Neural cell (in vitro differentiated cells): ENCODE measurements at regions not wholly inside any gene's neighbourhood (a gene's known extent, or its start where the extent isn't known, plus 50 kb on each side); places are given as distances from the start of the nearest gene placed in this dataset.

Experiments
- H2AFZ ChIP-seq: fragments of 200-600, 300-800 bp; sonication (generic), shearing (Covaris generic); 2 replicates; pipeline ENCODE4 v1.6.0; 2014; ENCODE audit warnings: low read depth, mild to moderate bottlenecking, antibody characterized with exemption, low read length, moderate library complexity
- H3F3A ChIP-seq: fragments of 200-600 bp; shearing (Covaris generic); 2 replicates; pipeline ENCODE4 v1.6.1; 2016; ENCODE audit warnings: mild to moderate bottlenecking, moderate library complexity, mixed read lengths, antibody characterized with exemption, low read length; ENCODE audit not compliant: insufficient read depth, poor library complexity, severe bottlenecking
- H3K27ac ChIP-seq: fragments of 200-600, 300-800 bp; sonication (generic), shearing (Covaris generic); 2 replicates; pipeline ENCODE4 v1.5.1; 2014; ENCODE audit warnings: mild to moderate bottlenecking, low read length, moderate library complexity
- H3K27me3 ChIP-seq: fragments of 300-800, 200-600 bp; sonication (generic), shearing (Covaris generic); 2 replicates; pipeline ENCODE4 v1.6.0; 2014; ENCODE audit warnings: mild to moderate bottlenecking, low read depth, low read length, moderate library complexity; ENCODE audit not compliant: insufficient read depth
- H3K36me3 ChIP-seq: fragments of 300-800, 200-600 bp; sonication (generic), shearing (Covaris generic); 2 replicates; pipeline ENCODE4 v1.5.1; 2014; ENCODE audit warnings: mild to moderate bottlenecking, antibody characterized with exemption, low read length, moderate library complexity; ENCODE audit not compliant: insufficient read depth
- H3K4me2 ChIP-seq: fragments of 300-800, 200-600 bp; sonication (generic), shearing (Covaris generic); 2 replicates; pipeline ENCODE4 v1.6.0; 2014; ENCODE audit warnings: mild to moderate bottlenecking, low read length
- H3K4me3 ChIP-seq: fragments of 300-800, 200-600 bp; sonication (generic), shearing (Covaris generic); 2 replicates; pipeline ENCODE4 v1.5.1; 2014; ENCODE audit warnings: mild to moderate bottlenecking, low read length, moderate library complexity
- H3K79me2 ChIP-seq: fragments of 200-600 bp; shearing (Covaris generic); replicated peaks from 2 replicates; pipeline ENCODE4 v1.6.0; 2014; ENCODE audit warnings: mild to moderate bottlenecking, low read length, moderate library complexity; ENCODE audit not compliant: insufficient read depth
- H3K9ac ChIP-seq: fragments of 300-800, 200-600 bp; sonication (generic), shearing (Covaris generic); 2 replicates; pipeline ENCODE4 v1.6.1; 2016; ENCODE audit warnings: mild to moderate bottlenecking, low read length, mixed read lengths
- H3K9me2 ChIP-seq: fragments of 200-600 bp; shearing (Covaris generic); 2 replicates; pipeline ENCODE4 v1.6.1; 2016; ENCODE audit warnings: mild to moderate bottlenecking, low read length, mixed read lengths; ENCODE audit not compliant: insufficient read depth
- H3K9me3 ChIP-seq: fragments of 200-600, 300-800 bp; sonication (generic), shearing (Covaris generic); 2 replicates; pipeline ENCODE4 v1.6.1; 2016; ENCODE audit warnings: mild to moderate bottlenecking, mixed run types, low read length, moderate library complexity, mixed read lengths
- H4K20me1 ChIP-seq: fragments of 200-600 bp; shearing (Covaris generic); 2 replicates; pipeline ENCODE4 v1.6.1; 2016; ENCODE audit warnings: mild to moderate bottlenecking, mixed run types; ENCODE audit not compliant: insufficient read depth
- EP300 ChIP-seq: fragments of 450-650 bp; conservative IDR thresholded peaks from 2 replicates; pipeline ENCODE4 v1.6.1; 2014; ENCODE audit warnings: antibody characterized with exemption, mild to moderate bottlenecking, moderate library complexity; ENCODE audit not compliant: poor library complexity, severe bottlenecking
- EZH2 ChIP-seq: fragments of 200-600, 300-800 bp; shearing (Covaris generic), sonication (generic); IDR thresholded peaks from 2 replicates; pipeline ENCODE4 v1.6.1; 2014; ENCODE audit warnings: antibody characterized with exemption, low read length, borderline replicate concordance, mild to moderate bottlenecking; ENCODE audit not compliant: insufficient read depth, poor library complexity, severe bottlenecking
- MXI1 ChIP-seq: fragments of 450-650 bp; conservative IDR thresholded peaks from 2 replicates; pipeline ENCODE4 v1.6.1; 2014; ENCODE audit warnings: antibody characterized with exemption, mild to moderate bottlenecking; ENCODE audit not compliant: poor library complexity, severe bottlenecking
- POLR2AphosphoS5 ChIP-seq: IDR thresholded peaks from 2 replicates; pipeline ENCODE4 v1.6.1; 2012
- RAD21 ChIP-seq: fragments of 450-650 bp; conservative IDR thresholded peaks from 2 replicates; pipeline ENCODE4 v1.6.1; 2014; ENCODE audit warnings: antibody characterized with exemption, mild to moderate bottlenecking, moderate library complexity
- REST ChIP-seq: IDR thresholded peaks from 2 replicates; pipeline ENCODE4 v1.6.1; 2012; ENCODE audit warnings: borderline replicate concordance
- SMC3 ChIP-seq: fragments of 450-650 bp; conservative IDR thresholded peaks from 2 replicates; pipeline ENCODE4 v1.6.1; 2014; ENCODE audit warnings: antibody characterized with exemption, mild to moderate bottlenecking, moderate library complexity; ENCODE audit not compliant: poor library complexity
- TAF1 ChIP-seq: IDR thresholded peaks from 2 replicates; pipeline ENCODE4 v1.6.1; 2012; ENCODE audit warnings: low read depth
- TF ChIP-seq, protein P1 (sequence below): fragments of 450-650 bp; IDR thresholded peaks from 2 replicates; pipeline ENCODE4 v1.5.1; 2014; ENCODE audit warnings: antibody characterized with exemption, mild to moderate bottlenecking, moderate library complexity; ENCODE audit not compliant: poor library complexity, severe bottlenecking

DNA sequence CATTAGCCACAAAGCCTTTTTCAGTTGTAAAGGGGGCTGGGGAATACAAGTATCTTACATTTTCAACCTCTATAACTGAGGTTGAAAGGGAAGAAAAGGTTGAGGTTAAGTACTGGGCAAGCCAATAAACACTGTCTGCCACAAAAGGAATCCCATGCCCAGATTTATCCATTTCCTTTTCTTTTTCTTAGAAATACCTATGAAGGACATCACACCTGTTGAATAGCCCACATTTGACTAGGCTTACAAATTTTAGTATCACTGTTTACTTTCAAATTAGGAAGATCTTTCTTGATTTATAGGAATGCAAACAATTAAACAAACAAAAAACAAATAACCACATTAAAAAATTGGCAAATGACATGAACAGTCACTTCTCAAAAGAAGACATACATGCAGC is 81.0 kb upstream of the CAV2 start:
- no peak overlapping the region for H3K4me2 ChIP-seq
- no peaks in the 10 kb centered on the region for H3K9me3 ChIP-seq
- H3F3A ChIP-seq, result no peaks in the 10 kb centered on the region
- no peak for TF ChIP-seq EP300
- TF ChIP-seq, protein P1, sequence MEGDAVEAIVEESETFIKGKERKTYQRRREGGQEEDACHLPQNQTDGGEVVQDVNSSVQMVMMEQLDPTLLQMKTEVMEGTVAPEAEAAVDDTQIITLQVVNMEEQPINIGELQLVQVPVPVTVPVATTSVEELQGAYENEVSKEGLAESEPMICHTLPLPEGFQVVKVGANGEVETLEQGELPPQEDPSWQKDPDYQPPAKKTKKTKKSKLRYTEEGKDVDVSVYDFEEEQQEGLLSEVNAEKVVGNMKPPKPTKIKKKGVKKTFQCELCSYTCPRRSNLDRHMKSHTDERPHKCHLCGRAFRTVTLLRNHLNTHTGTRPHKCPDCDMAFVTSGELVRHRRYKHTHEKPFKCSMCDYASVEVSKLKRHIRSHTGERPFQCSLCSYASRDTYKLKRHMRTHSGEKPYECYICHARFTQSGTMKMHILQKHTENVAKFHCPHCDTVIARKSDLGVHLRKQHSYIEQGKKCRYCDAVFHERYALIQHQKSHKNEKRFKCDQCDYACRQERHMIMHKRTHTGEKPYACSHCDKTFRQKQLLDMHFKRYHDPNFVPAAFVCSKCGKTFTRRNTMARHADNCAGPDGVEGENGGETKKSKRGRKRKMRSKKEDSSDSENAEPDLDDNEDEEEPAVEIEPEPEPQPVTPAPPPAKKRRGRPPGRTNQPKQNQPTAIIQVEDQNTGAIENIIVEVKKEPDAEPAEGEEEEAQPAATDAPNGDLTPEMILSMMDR, result no peak
- no peak for TF ChIP-seq RAD21
- TF ChIP-seq REST, result no peak
- no peak for TF ChIP-seq POLR2AphosphoS5
- TF ChIP-seq MXI1, result no peak
- TF ChIP-seq EZH2, result no peak
- TF ChIP-seq SMC3, result no peak
- TF ChIP-seq TAF1, result no peak
- no peak overlapping the region for H3K9ac ChIP-seq
- H3K79me2 ChIP-seq, result no peaks in the 10 kb centered on the region
- H3K27ac ChIP-seq, result no peak overlapping the region
- H3K9me2 ChIP-seq, result no peaks in the 10 kb centered on the region
- H4K20me1 ChIP-seq, result no peaks in the 10 kb centered on the region
- H3K4me3 ChIP-seq, result no peak overlapping the region
- no peak overlapping the region for H2AFZ ChIP-seq
- no peaks in the 10 kb centered on the region for H3K27me3 ChIP-seq
- H3K36me3 ChIP-seq, result no peaks in the 10 kb centered on the region

GRCh38 chr7:116420003-116420402 is 79.5 kb upstream of the CAV2 start:
- H4K20me1 ChIP-seq, result no peaks in the 10 kb centered on the region
- H3K4me2 ChIP-seq, result no peak overlapping the region
- no peak overlapping the region for H3K4me3 ChIP-seq
- no peaks in the 10 kb centered on the region for H3K27me3 ChIP-seq
- H3K27ac ChIP-seq, result no peak overlapping the region
- TF ChIP-seq RAD21 (no peak), POLR2AphosphoS5 (no peak), REST (no peak), MXI1 (no peak), EP300 (no peak), TAF1 (no peak)
- H3K9ac ChIP-seq, result no peak overlapping the region
- H3K36me3 ChIP-seq, result no peaks in the 10 kb centered on the region
- no peaks in the 10 kb centered on the region for H3K9me2 ChIP-seq
- H3K9me3 ChIP-seq, result no peaks in the 10 kb centered on the region
- no peak overlapping the region for H2AFZ ChIP-seq
- no peaks in the 10 kb centered on the region for H3F3A ChIP-seq
- H3K79me2 ChIP-seq, result no peaks in the 10 kb centered on the region
